ENCODE measurements at regions not wholly inside any gene's neighbourhood (a gene's known extent, or its start where the extent isn't known, plus 50 kb on each side); places are given as distances from the start of the nearest gene placed in this dataset.

DNA sequence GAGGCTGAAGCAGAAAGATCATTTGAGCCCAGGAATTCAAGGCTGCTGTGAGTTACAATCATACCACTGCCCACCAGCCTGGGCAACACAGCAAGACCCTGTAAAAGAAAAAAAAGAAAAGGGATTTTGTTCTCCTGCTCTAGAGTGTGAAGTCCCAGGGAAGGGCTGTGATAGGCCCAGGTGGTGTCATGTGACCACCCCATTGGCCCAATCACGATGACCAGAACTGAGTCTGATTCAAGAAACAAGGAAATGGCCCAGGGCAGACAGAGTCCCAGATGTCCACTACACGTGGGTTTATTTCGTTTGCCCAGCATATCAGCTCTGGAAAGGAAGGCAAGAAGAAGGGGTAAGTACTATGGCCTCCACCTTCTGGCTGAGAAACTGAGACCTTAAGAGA is 81.3 kb upstream of the CUX1 start:
- no peaks in the 10 kb centered on the region for H3K9me2 ChIP-seq (ENCODE audit: insufficient read depth, low read length)
- no peak overlapping the region for H3K27ac ChIP-seq (ENCODE audit: low read length)
- H4K20me1 ChIP-seq (ENCODE audit: insufficient read depth) = no peaks in the 10 kb centered on the region
- TF ChIP-seq RAD21 (conservative IDR thresholded peaks at IDR 0.05) = no peak
- TF ChIP-seq TAF1 (IDR thresholded peaks at IDR 0.05; ENCODE audit: low read depth) = no peak
- no peak for TF ChIP-seq MXI1 (conservative IDR thresholded peaks at IDR 0.05; ENCODE audit: poor library complexity, severe bottlenecking)
- no peak for TF ChIP-seq SMC3 (conservative IDR thresholded peaks at IDR 0.05; ENCODE audit: poor library complexity)
- TF ChIP-seq, protein P1, sequence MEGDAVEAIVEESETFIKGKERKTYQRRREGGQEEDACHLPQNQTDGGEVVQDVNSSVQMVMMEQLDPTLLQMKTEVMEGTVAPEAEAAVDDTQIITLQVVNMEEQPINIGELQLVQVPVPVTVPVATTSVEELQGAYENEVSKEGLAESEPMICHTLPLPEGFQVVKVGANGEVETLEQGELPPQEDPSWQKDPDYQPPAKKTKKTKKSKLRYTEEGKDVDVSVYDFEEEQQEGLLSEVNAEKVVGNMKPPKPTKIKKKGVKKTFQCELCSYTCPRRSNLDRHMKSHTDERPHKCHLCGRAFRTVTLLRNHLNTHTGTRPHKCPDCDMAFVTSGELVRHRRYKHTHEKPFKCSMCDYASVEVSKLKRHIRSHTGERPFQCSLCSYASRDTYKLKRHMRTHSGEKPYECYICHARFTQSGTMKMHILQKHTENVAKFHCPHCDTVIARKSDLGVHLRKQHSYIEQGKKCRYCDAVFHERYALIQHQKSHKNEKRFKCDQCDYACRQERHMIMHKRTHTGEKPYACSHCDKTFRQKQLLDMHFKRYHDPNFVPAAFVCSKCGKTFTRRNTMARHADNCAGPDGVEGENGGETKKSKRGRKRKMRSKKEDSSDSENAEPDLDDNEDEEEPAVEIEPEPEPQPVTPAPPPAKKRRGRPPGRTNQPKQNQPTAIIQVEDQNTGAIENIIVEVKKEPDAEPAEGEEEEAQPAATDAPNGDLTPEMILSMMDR (IDR thresholded peaks at IDR 0.05; ENCODE audit: poor library complexity, severe bottlenecking) = no peak
- no peak for TF ChIP-seq EZH2 (IDR thresholded peaks at IDR 0.05; ENCODE audit: borderline replicate concordance, insufficient read depth, low read length, poor library complexity, severe bottlenecking)
- TF ChIP-seq, protein P2, sequence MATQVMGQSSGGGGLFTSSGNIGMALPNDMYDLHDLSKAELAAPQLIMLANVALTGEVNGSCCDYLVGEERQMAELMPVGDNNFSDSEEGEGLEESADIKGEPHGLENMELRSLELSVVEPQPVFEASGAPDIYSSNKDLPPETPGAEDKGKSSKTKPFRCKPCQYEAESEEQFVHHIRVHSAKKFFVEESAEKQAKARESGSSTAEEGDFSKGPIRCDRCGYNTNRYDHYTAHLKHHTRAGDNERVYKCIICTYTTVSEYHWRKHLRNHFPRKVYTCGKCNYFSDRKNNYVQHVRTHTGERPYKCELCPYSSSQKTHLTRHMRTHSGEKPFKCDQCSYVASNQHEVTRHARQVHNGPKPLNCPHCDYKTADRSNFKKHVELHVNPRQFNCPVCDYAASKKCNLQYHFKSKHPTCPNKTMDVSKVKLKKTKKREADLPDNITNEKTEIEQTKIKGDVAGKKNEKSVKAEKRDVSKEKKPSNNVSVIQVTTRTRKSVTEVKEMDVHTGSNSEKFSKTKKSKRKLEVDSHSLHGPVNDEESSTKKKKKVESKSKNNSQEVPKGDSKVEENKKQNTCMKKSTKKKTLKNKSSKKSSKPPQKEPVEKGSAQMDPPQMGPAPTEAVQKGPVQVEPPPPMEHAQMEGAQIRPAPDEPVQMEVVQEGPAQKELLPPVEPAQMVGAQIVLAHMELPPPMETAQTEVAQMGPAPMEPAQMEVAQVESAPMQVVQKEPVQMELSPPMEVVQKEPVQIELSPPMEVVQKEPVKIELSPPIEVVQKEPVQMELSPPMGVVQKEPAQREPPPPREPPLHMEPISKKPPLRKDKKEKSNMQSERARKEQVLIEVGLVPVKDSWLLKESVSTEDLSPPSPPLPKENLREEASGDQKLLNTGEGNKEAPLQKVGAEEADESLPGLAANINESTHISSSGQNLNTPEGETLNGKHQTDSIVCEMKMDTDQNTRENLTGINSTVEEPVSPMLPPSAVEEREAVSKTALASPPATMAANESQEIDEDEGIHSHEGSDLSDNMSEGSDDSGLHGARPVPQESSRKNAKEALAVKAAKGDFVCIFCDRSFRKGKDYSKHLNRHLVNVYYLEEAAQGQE (IDR thresholded peaks at IDR 0.05; ENCODE audit: borderline replicate concordance) = no peak
- TF ChIP-seq POLR2AphosphoS5 (IDR thresholded peaks at IDR 0.05) = no peak
- TF ChIP-seq EP300 (conservative IDR thresholded peaks at IDR 0.05; ENCODE audit: poor library complexity, severe bottlenecking) = no peak
- H3F3A ChIP-seq (ENCODE audit: insufficient read depth, low read length, poor library complexity, severe bottlenecking) = no peaks in the 10 kb centered on the region
- no peaks in the 10 kb centered on the region for H3K9me3 ChIP-seq (ENCODE audit: low read length)
- no peak overlapping the region for H3K9ac ChIP-seq (ENCODE audit: low read length)
- no peak overlapping the region for H3K4me2 ChIP-seq (ENCODE audit: low read length)
- H3K79me2 ChIP-seq (replicated peaks; ENCODE audit: insufficient read depth, low read length) = no peaks in the 10 kb centered on the region
- H2AFZ ChIP-seq (ENCODE audit: low read depth, low read length) = no peak overlapping the region
- H3K4me3 ChIP-seq (ENCODE audit: low read length) = no peak overlapping the region
- H3K36me3 ChIP-seq (ENCODE audit: insufficient read depth, low read length) = no peaks in the 10 kb centered on the region
- no peaks in the 10 kb centered on the region for H3K27me3 ChIP-seq (ENCODE audit: insufficient read depth, low read depth, low read length)

DNA sequence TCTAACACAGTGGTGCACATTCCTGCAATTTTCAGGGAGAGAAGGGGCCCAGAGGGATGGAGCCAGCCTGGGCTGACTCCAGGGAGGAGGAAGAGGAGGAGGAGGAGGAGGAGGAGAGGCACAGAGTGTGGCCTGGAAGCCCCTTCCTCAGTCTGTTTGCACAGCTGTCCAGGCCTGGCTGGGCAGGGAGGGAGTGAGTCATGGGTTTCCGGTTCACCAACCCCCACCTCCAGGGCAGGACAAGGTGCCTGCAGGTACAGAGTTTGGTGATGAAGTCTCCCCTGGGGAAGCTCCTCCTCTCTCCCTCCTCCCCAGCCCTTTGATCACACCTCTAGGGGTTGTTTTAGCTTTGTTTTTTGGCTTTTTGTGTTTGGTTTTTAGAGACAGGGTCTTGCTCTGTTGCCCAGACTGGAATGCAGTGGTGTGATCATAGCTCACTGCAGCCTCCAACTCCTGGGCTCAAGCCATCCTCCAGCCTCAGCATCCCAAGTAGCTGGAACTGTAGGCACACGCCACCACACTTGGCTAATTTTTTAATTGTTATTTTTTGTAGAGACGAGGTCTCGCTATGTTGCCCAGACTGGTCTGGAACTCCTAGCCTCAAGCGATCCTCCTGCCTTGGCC is 77.5 kb upstream of the CUX1 start:
- no peaks in the 10 kb centered on the region for H3K79me2 ChIP-seq (replicated peaks; ENCODE audit: insufficient read depth, low read length)
- H3K9ac ChIP-seq (ENCODE audit: low read length) = no peak overlapping the region
- no peaks in the 10 kb centered on the region for H3K36me3 ChIP-seq (ENCODE audit: insufficient read depth, low read length)
- H3K9me2 ChIP-seq (ENCODE audit: insufficient read depth, low read length) = no peaks in the 10 kb centered on the region
- H3K4me3 ChIP-seq (ENCODE audit: low read length) = no peak overlapping the region
- no peak overlapping the region for H3K27ac ChIP-seq (ENCODE audit: low read length)
- no peaks in the 10 kb centered on the region for H3K9me3 ChIP-seq (ENCODE audit: low read length)
- no peaks in the 10 kb centered on the region for H4K20me1 ChIP-seq (ENCODE audit: insufficient read depth)
- H2AFZ ChIP-seq (ENCODE audit: low read depth, low read length) = no peak overlapping the region
- no peaks in the 10 kb centered on the region for H3K27me3 ChIP-seq (ENCODE audit: insufficient read depth, low read depth, low read length)
- TF ChIP-seq EZH2 (IDR thresholded peaks at IDR 0.05; ENCODE audit: borderline replicate concordance, insufficient read depth, low read length, poor library complexity, severe bottlenecking) (no peak), TAF1 (IDR thresholded peaks at IDR 0.05; ENCODE audit: low read depth) (no peak), SMC3 (conservative IDR thresholded peaks at IDR 0.05; ENCODE audit: poor library complexity) (no peak), MXI1 (conservative IDR thresholded peaks at IDR 0.05; ENCODE audit: poor library complexity, severe bottlenecking) (no peak)
- H3K4me2 ChIP-seq (ENCODE audit: low read length) = no peak overlapping the region
- H3F3A ChIP-seq (ENCODE audit: insufficient read depth, low read length, poor library complexity, severe bottlenecking) = no peaks in the 10 kb centered on the region
